ACHN (cell line): ENCODE measurements at regions not wholly inside any gene's neighbourhood (a gene's known extent, or its start where the extent isn't known, plus 50 kb on each side); places are given as distances from the start of the nearest gene placed in this dataset.
"Not testable (repeated sequence)": the region's sequence is repeated elsewhere in the genome, so short reads cannot be mapped to it uniquely, and the experiment has no call there.

Experiments used
- DNase-seq: peaks from one replicate; pipeline ENCODE4 v3.0.0-alpha.2; 2015
- in situ Hi-C: cut with HindIII; loops from 2 replicates; pipeline ENCODE4 v1.10.0; 2017; ENCODE audit warnings: low sequenced_read_pairs, low pct_ligation_motif_present, low pct_unique_long_range_greater_than_20kb

DNA sequence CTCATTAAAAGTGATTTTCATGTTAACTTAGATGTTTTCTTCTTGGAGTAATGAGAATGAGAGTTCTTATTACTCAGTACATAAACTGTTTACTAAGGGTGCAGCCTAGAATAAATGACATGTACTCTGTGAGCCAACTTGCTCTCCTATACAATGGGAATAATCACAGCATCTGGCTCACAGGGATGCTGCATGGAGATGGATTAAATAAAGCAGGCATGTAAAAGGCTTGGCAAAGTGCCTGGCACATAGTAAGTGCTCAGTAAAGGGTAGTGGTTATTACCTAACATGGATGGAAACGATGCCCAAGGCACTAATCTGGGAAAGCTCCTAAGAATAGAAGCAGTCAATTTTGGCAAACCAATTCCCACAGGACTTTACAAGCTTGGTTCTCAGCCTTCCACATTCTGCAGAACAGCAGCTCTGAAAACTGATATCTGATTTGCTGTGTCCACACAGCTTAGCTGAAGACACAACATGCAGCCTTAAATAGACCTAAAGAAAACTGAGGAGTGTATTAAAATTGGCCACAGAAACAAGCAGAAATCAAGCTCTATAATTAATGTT lies 176.1 kb downstream of the ABCC12 start:
- DNase-seq, result no peak
- in situ Hi-C loops, result no loop called here

DNA sequence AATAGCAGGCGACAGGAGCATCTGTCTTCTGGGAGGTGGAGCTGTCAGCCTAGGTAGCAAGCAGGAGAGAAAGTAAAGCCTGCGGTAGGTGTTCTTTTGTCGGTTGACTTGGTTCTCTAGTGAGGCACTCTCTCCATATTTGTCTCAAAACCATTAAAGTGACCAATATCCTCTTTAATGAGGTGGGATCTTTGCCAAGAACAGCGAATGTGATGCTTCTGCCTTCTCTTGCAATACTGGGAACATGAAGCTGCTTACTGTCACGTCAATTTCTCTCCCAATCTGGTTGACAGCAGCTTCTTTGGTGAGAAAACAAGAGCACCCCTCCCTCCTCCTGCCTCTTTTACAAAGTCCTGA lies 176.7 kb downstream of the ABCC12 start:
- no peak for DNase-seq
- in situ Hi-C loops, result no loop called here

DNA sequence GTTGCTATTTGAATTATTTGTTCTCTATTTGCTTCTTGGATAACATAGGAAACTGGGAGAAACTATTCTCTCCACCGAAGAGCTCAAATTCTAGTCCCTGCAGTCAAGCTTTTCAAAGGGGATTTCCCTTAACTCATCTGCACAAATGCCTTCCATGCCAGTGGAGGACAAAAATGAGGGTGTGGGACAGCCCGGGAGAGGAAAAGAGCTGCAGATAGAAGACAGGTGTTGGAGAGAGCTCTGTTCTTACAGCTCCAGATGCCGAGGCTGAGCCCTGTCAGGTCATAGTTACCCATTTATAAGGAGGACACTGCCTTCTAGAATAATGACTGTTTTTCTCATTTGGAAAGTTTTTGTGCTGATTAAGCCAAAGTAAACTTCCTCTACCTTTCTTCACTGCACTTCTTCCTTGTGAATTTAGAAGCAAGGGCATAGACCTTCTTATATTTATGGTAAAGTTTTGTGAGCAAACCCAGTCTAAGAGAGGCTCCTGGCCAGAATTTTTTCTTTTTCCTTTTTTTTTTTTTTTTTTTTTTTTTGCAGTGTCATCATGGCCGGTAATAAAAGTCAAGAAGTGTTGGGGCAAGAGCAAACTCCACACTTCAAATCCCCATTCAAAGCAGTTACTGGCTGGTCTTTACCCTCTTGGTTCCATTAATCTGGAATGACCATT lies 177.2 kb downstream of the ABCC12 start:
- in situ Hi-C loops, result no loop called here
- DNase-seq, result no peak

DNA sequence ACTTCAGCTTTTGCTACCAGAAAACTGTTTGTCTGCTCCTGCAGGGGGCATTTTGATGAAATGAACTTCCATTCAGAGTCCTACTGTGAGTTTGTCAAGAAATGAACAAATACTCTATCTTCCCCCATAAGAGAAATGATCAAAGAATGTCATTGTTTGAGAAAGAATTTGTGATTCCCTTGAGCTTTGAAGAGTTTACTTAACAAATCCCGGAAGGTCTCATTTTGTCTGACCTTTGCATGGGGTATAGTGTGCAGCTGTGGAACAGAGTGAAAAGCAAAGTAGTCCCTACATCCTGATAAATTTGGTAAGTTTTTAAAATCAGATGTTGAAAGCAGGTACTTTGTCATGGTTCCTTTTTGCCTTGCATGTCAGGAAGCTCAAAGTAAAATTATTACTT lies 178.0 kb downstream of the ABCC12 start:
- in situ Hi-C loops, result no loop called here
- DNase-seq, result no peak

DNA sequence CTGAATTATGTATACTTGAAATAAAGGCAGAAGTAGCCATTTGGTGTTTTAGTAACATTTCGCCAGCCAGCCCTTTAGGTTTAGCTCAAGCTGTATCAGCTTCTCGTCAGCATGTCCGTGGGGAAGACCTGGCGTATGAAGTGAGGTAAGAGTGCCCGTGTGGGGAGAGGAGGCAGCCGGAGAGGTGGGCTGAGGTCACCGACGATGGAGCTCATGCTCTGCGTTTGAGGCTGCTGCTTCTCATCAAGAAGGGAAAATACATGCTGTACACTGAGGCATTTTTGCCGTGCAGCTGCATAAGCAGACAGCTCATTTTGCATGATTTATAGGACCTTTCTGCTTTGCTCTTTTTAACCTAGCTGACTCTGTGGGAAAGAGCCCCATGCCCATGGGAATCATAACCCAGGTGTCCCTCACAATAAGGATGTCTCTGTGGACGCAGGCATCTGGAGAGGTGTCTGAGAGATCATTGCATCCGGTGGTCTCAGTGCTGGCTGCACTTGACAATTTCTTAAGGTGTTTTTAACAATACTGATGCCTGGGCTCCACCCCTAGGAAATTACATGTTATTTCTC lies 179.1 kb downstream of the ABCC12 start:
- in situ Hi-C loops, result no loop called here
- DNase-seq, result no peak

DNA sequence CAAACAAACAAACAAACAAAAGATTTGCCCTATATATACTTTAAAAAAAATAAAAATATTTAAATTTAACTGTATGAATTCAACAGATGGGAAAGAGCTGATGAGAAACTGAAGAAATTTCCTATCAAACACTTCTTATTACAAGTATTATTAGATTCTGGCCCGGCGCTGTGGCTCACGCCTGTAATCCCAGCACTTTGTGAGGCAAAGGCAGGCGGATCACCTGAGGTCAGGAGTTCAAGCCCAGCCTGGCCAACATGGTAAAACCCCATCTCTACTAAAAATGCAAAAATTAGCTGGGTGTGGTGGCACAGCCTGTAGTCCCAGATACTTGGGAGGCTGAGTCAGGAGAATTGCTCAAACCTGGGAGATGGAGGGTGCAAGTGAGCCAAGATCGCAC lies 180.8 kb downstream of the ABCC12 start:
- in situ Hi-C loops, DNase-seq: not testable (repeated sequence)

DNA sequence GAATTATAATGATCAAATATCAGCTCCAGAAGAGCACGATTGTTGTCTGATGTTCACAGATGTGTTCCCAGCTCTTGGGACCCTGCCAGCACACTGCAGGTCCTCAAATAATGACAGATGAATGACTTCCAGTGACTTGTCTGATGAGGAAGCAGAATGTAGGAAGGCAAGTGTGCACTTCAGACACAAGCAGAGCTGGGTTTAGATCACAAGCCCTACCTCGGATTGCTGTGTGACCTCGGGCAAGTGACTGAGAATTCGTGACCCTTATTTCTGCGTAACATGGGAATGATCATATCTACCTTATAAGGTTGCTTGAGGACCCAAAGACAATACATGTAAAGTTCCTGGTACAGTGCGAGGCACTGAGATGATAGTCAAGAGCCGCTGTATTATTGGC lies 182.2 kb downstream of the ABCC12 start:
- DNase-seq, result no peak
- in situ Hi-C loops, result no loop called here

DNA sequence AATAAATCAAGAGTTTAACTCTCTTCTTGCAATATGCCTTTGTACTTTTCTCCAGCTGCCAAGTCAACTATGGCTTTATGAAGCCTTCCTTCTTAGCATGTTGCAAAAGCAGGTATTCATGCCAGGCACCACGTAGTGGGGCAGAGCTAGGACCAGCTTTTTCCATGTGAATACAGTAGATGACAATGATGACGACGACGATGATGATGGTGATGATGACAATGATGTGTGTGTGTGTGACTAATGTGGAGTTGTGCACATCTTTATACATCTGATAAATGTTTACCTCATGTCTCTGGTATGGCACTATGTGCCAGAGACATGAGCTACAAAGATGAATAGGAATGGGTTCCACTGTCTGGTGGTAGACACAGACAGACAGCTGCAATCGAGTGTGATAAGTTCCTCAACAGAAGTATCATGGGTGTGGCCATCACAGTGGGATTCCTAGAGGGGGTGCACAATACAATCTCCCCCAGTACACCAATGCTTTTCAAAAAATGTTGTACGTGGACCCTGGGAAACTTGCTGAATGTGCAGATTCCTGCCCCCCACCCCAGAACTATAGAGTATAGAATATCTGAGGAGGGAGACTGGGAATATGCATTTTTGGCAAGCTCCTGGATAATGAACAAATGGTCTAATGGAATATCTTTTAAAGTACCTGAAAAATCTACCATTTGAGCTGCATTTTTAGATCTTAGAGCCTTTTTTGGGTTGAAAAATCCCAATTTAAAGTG lies 183.4 kb downstream of the ABCC12 start:
- no peak for DNase-seq
- in situ Hi-C loops, result no loop called here

DNA sequence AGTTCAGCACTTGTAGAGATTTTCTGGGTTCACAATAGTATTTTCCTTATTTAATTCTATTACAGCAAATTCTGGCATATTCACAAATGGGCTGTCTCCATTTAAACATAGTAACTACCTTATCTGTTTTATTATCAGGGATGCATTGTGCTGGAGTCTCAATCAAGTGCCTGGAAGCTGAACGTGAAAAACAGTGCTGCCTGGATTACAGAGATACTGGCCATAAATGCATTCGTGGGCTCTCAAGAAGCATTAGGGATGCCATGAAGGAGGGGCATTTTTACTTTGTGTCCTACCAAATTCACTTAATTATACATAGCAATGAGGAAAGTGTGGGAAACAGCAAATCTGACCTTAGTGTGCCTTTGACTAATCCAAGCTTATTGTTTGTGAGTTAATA lies 184.6 kb downstream of the ABCC12 start:
- in situ Hi-C loops, result no loop called here
- DNase-seq, result no peak

DNA sequence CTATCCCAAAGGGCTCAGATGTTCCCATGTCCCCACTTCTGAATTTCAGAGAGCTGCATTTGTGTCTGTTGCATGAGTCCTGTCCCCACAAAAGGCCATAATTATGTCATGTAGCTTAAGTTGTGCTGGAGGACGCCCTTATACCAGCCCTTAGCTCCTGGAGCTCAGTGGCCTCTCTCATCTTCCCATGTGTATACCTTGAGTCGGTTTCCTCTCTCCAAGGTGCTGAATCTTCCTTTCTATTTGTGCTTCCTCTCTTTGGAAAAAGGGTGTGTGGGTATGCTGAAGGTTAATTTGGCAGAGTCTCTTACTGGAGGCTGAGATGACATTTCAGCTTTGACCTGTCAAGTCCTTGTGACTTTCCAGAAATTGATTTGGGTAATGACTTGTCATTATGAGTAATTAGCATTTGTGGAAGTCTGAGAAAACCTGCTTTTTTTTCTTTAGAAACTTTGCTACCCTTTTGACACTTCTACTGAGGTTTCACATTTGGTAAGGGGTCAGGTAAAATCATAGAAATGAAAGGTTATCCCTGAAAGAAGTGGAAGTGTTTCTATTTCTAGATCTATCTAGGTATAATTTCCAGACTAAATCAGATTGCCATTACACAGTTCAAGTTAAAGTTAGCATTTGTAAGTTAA lies 185.4 kb downstream of the ABCC12 start:
- in situ Hi-C loops, result no loop called here
- peak; percentile 72 for DNase-seq

DNA sequence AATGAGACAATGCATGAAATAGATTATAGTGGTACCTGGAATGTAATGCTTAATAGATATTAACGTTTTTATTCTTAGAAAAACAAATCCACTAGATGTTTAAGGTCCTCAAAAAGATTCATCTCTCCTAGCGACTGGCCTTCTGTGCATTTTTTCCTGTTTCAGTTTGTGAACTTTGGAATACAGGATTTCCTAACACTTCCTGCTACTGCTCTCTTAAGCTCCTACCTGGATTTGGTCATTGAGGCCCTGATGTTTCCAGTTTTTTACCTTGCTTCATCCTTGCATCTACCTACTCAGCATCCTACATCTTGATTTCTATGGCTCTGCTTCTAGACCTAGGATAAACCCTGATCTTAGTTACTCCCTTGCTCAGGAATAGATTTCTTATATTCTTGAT lies 188.4 kb downstream of the ABCC12 start:
- no peak for DNase-seq
- in situ Hi-C loops, result no loop called here

DNA sequence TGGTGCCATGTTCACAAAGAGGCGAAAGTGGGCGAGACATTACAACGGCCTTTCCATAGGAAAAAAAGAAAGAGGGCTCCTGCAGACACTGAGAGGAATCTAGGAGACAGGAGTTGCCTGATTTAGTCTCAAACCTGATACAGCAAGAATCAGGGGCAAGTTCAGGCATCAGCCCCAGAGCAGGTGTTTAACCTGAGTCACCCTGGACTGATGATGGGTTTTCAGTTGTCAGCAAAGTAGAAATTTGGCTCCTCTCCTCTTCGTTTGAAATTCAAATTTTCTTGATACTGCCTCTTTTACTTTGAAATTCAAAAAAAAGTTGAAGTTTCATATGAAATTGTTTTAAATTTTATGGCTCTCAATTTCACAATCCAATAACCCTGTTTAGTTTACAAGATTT lies 189.5 kb downstream of the ABCC12 start:
- in situ Hi-C loops, result no loop called here
- DNase-seq, result no peak

DNA sequence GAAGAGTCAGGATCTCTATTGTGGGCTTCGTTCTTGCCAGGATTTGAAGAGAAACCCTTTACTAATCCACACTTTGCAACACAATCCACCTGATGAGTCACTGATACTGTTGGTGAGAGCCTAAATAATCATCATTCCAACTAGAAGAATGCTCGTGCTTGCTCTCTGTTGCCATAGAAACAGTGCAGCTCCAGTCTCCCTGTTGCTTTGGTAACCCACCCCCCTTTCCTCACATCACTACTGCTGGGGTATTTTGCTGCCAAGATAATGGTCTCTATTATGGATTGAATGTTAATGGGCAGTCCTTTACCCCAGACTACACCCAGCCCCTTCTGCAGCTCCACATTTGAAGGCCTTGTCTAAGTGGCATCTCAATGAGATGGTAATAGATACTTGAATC lies 190.4 kb downstream of the ABCC12 start:
- in situ Hi-C loops, result no loop called here
- DNase-seq, result no peak

DNA sequence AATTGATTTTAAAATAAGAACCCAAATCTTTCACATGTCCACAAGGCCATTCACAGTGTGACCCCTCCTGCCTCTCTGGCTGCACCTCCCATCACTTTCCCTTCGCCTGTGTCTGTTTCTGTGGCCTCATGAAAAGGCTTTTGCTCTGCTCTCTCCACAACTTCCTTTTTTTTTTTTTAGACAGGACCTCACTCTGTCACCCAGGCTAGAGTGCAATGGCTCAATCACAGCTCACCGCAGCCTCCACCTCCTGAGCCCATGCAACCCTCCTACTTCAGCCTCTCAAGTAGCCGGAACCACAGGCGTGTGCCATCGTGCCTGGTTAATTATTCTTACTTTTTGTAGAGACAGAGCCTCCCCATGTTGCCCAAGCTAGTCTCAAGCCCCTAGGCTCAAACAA lies 197.1 kb downstream of the ABCC12 start:
- no peak for DNase-seq
- in situ Hi-C loops, result no loop called here

DNA sequence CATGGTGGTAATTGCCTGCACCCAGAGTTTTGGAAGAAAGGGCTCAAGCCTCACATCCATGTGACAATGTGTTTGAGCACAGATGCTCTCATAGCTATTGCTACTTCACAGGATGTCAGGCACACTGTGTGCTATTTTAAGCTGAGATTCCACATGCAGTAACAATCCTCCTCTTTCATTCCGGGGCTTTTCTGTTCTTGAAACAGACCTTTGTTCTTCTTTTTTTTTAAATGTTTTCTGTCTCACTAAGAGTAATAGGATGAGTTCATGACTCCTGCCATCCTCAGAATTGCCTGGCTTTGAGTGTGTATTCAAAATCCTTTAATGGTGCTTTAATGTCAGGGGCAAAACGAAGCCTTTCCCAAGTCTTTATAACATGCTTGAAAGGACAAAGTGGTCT lies 198.9 kb downstream of the ABCC12 start:
- no peak for DNase-seq
- in situ Hi-C loops, result no loop called here

DNA sequence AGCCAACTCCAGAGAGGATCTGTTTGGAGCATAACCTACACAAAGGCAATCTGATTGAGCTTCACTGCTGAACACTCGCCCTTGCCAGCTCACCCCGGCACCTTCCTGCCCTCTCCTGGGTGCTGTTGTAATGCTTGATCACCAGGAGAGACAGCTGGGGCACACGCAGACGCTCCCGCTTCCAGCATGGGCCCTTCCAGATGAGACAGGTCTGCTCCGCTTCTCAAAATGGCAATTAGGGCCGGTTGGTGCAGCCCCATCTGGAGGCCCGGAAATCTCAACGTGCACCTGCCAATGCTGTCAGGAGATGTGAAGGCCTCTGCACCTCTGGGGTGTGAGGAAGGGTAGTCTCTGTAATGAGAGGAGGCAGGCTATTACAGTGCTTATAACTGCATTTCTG lies 206.1 kb downstream of the ABCC12 start:
- in situ Hi-C loops, result no loop called here
- no peak for DNase-seq

DNA sequence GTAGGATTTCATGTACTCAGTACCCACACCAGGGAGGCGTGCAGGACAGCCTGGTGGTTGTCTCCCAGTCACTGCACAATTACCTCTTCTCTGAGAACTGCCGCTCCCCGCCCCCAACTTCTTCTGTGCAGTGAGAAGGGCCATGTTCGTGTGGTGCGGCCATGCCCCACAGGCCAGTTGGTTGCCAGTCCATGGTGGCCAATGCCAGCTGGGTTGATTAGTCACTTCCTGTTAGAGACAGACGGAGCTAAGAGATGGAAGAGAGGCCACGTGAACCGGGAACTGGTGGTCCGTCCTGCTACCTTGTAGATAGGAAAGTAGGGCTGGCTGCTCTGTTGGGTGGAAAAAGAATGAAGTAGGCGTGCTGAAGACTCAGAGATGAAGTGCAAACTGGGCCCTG lies 206.5 kb downstream of the ABCC12 start:
- in situ Hi-C loops, result no loop called here
- no peak for DNase-seq

DNA sequence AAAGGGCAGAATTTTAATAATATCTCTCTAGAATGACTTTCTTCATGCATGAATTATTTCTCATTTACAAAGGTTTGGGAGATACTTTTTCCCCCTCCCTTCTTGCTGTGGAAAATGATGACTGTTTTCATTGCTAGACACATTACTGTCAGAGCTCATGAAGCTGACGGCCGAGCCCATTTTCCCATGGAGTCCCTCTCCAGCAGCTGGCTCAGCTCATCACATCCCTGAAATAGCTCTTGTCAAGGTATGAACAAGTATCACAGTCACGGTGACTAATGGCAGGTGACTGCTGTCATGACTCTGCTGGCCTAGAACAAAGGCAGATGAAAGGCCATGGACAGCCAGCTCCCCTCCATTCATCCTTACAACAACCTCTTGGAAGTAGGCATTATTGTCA lies 208.1 kb downstream of the ABCC12 start:
- in situ Hi-C loops, result no loop called here
- no peak for DNase-seq

DNA sequence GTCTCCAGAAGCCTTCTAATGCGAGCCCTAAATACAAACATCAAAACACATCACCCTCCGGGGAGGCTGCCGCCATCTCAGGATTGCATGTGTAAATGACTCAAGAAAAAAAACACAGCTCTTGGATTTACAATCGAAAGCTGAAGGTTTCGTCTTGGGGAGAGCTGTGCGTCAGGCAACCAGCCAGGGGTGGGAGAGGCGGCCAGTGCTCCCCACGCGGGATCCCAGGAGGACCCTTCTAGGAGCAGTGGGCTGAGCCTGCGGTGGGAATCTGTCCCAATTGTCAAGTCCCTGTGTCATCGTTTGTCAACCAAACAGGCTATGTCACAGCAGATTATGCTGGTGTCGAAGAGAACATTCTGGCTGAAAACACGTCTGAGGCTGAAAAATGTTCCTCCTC lies 209.7 kb downstream of the ABCC12 start:
- DNase-seq, result no peak
- in situ Hi-C loops, result no loop called here
